Left ventricle myocardium inferior (tissue), 1 donor: ENCODE measurements at regions not wholly inside any gene's neighbourhood (a gene's known extent, or its start where the extent isn't known, plus 50 kb on each side); places are given as distances from the start of the nearest gene placed in this dataset.

ENCODE experiments used
- DNase-seq: peaks from one replicate; pipeline ENCODE4 v3.0.0-alpha.2; 2020
- H3K27ac ChIP-seq: fragments of 200-600 bp; replicated peaks from 2 replicates; pipeline ENCODE4 v1.8.0; 2021
- H3K27me3 ChIP-seq: fragments of 200-600 bp; 2 replicates; pipeline ENCODE4 v1.8.0; 2021; ENCODE audit warnings: low read depth
- H3K36me3 ChIP-seq: fragments of 200-600 bp; 2 replicates; pipeline ENCODE4 v1.8.0; 2021
- H3K4me1 ChIP-seq: fragments of 200-600 bp; 2 replicates; pipeline ENCODE4 v1.8.0; 2021
- H3K4me3 ChIP-seq: fragments of 200-600 bp; 2 replicates; pipeline ENCODE4 v1.8.0; 2021; ENCODE audit warnings: mild to moderate bottlenecking, moderate library complexity
- H3K9me3 ChIP-seq: fragments of 200-600 bp; replicated peaks from 2 replicates; pipeline ENCODE4 v1.8.0; 2021
- intact Hi-C: fragments of 100-400 bp; cut with micrococcal nuclease; formaldehyde crosslinking; loops from one replicate; pipeline ENCODE4 v1.11.0; 2022
- TF ChIP-seq, protein P1 (sequence below): fragments of 200-600 bp; IDR thresholded peaks from 2 replicates; pipeline ENCODE4 v1.8.0; 2021; ENCODE audit warnings: antibody characterized with exemption, mild to moderate bottlenecking, borderline replicate concordance
- donor health status: DM: no; HTN: yes; CAD: no; lungs with severe emphysema.

DNA sequence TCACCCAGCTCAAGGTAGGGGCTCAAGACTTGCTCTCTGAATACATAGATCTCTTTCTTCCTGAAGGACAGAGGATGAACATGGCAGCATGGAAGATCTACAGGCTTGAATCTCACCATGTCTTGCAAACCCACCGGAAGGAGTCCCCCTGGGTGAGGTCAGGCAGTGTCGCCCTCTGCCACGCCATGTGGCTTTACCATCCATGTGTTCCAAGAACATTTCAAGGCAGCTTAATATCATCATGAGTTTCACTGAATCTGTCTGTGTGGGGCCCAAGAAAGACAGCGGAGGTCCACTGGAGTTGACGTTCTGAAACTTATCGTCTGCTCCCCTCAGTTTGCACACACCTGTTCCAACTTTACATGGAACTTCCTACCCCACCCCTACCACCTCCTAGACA lies 1202.6 kb downstream of the TBC1D22A start:
- no peaks in the 10 kb centered on the region for H3K9me3 ChIP-seq
- no peaks in the 10 kb centered on the region for H3K36me3 ChIP-seq
- H3K27me3 ChIP-seq = peaks cover 47% of the 10 kb centered on the region
- H3K4me1 ChIP-seq = no peaks in the 10 kb centered on the region
- intact Hi-C loops = no loop called here
- no peak overlapping the region for H3K27ac ChIP-seq
- TF ChIP-seq, protein P1, sequence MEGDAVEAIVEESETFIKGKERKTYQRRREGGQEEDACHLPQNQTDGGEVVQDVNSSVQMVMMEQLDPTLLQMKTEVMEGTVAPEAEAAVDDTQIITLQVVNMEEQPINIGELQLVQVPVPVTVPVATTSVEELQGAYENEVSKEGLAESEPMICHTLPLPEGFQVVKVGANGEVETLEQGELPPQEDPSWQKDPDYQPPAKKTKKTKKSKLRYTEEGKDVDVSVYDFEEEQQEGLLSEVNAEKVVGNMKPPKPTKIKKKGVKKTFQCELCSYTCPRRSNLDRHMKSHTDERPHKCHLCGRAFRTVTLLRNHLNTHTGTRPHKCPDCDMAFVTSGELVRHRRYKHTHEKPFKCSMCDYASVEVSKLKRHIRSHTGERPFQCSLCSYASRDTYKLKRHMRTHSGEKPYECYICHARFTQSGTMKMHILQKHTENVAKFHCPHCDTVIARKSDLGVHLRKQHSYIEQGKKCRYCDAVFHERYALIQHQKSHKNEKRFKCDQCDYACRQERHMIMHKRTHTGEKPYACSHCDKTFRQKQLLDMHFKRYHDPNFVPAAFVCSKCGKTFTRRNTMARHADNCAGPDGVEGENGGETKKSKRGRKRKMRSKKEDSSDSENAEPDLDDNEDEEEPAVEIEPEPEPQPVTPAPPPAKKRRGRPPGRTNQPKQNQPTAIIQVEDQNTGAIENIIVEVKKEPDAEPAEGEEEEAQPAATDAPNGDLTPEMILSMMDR = no peak
- no peak for DNase-seq
- H3K4me3 ChIP-seq = no peak overlapping the region

DNA sequence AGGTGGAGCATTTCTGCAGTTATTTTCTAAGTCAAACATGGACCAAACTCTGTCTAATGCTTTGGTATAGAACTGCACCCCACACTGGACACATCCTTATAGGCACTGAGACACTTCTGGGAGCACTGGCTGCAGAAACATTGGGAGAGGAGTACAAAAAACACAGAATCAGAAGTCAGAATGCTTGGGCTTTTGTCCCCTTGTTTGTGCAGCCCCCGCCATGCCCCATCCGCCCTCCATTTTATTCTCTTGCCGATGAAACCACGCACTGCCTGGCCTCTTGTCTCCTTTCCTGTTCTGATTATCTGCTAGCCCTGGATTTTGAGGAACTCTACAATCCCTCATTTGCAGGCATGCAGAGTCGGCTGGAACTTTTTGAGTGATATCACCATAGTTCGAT lies 1201.2 kb downstream of the TBC1D22A start:
- no peak overlapping the region for H3K27ac ChIP-seq
- intact Hi-C loops = no loop called here
- H3K36me3 ChIP-seq = no peaks in the 10 kb centered on the region
- no peaks in the 10 kb centered on the region for H3K4me1 ChIP-seq
- H3K27me3 ChIP-seq = peaks cover 41% of the 10 kb centered on the region
- no peak overlapping the region for H3K4me3 ChIP-seq
- TF ChIP-seq, protein P1 = no peak
- DNase-seq = no peak
- H3K9me3 ChIP-seq = peaks cover 7% of the 10 kb centered on the region

DNA sequence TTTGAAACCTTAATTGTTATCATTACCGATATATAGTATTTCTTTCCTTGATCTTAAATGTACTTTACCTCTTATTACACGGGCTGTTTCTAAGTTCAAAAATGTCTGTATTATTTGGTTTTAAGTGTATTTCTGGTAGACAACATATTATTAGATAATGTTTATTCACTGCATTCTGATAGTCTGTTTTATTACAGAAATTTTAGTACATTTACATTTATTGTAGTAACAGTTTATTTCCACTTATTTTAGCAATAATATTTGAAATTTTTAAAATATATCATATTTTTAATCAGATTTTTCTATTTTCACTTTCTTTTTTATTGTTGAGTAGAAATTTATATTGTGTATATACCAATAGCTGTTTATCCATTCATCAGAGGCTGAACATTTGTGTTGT lies 1195.2 kb downstream of the TBC1D22A start:
- no peak for DNase-seq
- Histone ChIP-seq H3K4me3 (no peak overlapping the region), H3K9me3 (peaks cover 34% of the 10 kb centered on the region), H3K4me1 (no peaks in the 10 kb centered on the region), H3K27ac (no peak overlapping the region), H3K36me3 (no peaks in the 10 kb centered on the region), H3K27me3 (peaks cover 25% of the 10 kb centered on the region)
- TF ChIP-seq, protein P1 = no peak
- intact Hi-C loops = no loop called here

DNA sequence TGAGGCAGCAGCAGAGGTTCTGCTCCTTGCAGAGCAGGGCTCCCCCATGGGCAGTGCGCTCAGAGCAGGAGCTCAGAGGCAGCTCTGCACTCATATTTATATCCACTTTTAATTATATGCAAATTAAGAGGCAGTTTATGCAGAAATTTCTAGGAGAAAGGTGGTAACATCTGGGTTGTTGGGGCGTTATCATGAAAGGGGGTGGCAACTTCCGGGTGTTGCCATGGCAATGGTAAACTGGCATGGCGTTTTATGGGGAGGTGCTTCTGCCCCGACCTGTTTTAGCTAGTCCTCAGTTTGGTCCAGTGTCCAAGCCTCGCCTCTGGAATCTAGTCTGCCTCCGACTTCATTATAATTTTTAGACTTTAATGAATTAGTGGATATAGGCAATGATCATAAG lies 1191.7 kb downstream of the TBC1D22A start:
- H3K36me3 ChIP-seq = no peaks in the 10 kb centered on the region
- no peak overlapping the region for H3K4me3 ChIP-seq
- peaks cover 46% of the 10 kb centered on the region for H3K27me3 ChIP-seq
- H3K27ac ChIP-seq = no peak overlapping the region
- H3K4me1 ChIP-seq = no peaks in the 10 kb centered on the region
- no peak for DNase-seq
- peaks cover 31% of the 10 kb centered on the region for H3K9me3 ChIP-seq
- TF ChIP-seq, protein P1 = no peak
- intact Hi-C loops = no loop called here

DNA sequence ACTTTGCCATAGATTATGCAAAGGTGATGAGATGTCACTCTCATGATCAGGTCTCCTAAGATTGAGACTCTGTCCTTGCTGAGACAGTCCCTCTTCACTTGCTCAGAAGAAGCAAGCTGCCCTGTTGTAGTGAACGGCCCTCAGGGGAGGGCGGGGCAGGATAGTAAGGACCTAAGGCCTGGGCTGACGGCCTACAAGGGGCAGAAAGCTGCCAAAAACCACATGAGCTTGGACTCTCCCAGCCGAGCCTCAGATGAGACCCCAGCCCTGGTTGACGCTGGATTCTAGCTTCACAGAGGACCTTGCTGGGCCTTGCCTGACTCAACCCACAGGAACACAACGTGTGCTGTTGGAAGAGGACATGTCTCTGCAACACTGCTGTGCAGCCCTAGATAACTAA lies 1182.5 kb downstream of the TBC1D22A start:
- H3K4me3 ChIP-seq = no peak overlapping the region
- DNase-seq = no peak
- TF ChIP-seq, protein P1 = no peak
- peaks cover 50% of the 10 kb centered on the region for H3K27me3 ChIP-seq
- H3K27ac ChIP-seq = no peak overlapping the region
- H3K4me1 ChIP-seq = no peaks in the 10 kb centered on the region
- no peaks in the 10 kb centered on the region for H3K36me3 ChIP-seq
- H3K9me3 ChIP-seq = no peaks in the 10 kb centered on the region
- intact Hi-C loops = no loop called here
